LNCAP (cell line): ENCODE measurements at regions not wholly inside any gene's neighbourhood (a gene's known extent, or its start where the extent isn't known, plus 50 kb on each side); places are given as distances from the start of the nearest gene placed in this dataset.

ENCODE experiments used
- TF ChIP-seq, protein P1 (sequence below): fragments of 450-650 bp; IDR thresholded peaks from 2 replicates; pipeline ENCODE4 v1.5.1; 2017; ENCODE audit warnings: mild to moderate bottlenecking

DNA sequence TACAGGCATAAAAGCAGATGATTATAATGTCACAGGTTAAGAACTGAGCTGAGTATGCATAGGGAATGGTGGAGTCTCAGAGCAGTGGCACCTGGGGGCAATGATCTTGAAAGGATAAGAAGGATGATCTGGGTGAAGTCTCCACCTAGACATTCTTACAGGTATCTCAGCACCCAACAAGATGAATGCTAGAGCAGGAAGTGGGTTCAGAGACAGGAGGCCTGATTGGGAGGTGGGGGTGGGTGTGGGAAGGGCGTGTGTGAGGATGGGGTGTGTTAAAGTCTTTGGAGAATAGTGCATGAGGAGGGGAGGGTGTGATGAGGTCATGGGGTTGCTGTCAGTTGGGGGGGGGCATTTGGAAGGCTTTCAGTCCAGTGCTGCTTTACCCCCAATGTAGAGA is 78.8 kb upstream of the UPP2 start:
- TF ChIP-seq, protein P1, sequence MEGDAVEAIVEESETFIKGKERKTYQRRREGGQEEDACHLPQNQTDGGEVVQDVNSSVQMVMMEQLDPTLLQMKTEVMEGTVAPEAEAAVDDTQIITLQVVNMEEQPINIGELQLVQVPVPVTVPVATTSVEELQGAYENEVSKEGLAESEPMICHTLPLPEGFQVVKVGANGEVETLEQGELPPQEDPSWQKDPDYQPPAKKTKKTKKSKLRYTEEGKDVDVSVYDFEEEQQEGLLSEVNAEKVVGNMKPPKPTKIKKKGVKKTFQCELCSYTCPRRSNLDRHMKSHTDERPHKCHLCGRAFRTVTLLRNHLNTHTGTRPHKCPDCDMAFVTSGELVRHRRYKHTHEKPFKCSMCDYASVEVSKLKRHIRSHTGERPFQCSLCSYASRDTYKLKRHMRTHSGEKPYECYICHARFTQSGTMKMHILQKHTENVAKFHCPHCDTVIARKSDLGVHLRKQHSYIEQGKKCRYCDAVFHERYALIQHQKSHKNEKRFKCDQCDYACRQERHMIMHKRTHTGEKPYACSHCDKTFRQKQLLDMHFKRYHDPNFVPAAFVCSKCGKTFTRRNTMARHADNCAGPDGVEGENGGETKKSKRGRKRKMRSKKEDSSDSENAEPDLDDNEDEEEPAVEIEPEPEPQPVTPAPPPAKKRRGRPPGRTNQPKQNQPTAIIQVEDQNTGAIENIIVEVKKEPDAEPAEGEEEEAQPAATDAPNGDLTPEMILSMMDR = no peak

DNA sequence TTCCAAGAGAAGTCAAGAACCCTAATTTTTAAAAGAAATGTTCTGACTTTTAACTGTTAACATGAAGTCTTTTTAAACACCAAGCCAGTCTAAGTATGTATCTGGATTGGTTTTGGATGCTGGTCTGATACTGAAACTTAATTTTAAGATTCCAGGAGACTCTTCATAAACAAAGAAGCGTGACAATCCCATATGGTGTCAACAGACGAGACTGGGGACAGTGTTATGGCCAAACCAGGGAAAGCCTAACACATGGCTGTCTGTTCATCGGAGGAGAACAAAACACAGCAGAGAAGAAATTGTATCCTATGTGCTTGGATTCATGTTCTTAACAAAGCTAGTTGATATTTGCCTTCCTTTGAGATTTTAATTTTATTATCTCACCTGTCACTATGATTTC is 80.5 kb upstream of the UPP2 start:
- TF ChIP-seq, protein P1 = no peak

DNA sequence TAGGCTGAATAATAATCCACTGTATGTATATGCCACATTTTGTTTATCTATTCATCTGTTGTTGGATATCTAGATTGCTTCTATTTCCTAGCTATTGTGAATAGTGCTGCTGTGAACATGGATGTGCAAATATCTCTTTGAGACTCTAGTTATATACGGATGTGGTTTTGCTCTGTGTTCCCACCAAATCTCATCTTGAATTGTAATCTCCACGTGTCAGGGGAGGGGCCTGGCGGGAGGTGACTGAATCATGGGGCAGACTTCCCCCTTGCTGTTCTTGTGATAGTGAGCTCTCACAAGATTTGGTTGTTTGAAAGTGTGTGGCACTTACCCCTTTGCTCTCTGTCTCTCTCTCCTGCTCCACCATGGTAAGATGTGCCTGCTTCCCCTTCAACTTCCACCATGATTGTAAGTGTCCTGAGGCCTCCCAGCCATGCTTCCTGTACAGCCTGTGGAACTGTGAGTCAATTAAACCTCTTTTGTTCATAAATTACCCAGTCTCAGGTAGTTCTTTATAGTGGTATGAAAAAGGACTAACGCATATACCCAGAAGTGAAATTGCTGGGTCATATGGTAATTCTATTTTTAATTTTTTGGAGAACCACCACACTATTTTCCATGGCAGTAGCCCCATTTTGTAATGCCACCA is 86.1 kb upstream of the UPP2 start:
- TF ChIP-seq, protein P1 = no peak

DNA sequence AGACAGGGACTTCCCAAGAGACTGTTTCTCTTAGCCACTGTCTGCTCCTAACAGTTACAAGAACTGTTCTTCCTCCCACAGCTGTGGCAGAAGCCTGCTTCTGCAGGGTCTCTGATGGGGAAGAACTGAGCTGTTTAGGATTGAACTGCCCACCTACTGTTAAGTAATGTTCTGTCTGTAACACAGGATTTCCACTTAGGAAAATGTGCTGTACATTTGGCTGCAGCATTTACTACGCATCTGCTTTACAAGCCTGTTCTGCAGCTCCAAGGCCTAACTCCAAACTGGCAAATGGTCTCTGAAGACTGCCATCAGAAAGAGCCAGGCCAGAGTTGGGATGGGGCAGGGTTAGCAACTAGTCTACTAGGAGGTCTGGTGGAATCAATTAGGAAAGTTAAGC is 87.8 kb upstream of the UPP2 start:
- TF ChIP-seq, protein P1 = no peak

DNA sequence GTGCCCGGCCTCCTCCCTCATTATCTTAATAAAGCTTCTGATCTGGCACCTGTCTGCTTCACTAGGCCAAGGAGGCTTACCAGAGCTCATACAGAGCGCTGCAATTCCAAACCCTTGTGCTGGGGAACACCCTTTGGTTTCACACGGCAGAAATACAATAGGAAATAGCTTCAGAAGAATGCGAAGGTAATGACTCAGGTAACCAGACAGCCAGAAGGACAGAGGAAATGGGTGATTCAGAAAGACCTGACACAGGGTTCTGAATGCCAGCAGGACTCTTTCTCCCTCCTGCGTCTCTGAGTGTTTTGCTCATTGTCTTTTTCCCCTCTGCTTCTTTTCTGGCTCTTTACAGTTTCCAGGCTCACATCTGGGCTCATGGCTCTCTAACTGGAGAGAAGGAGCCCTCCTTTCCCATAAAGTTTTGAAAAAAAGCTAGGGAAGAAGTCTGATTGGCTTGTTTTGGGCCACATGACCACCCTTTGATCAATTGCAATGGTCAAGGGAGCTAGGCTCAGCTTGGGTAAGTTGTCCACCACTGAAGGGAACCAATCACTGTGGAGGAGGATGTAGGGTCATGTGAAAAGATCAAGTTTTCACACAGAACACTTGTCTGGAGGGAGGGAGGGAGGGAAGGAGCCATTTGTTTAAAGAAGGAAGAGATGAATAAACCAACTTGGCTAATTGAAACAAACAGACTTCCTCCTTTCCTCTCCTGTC is 90.5 kb upstream of the UPP2 start:
- TF ChIP-seq, protein P1 = no peak

DNA sequence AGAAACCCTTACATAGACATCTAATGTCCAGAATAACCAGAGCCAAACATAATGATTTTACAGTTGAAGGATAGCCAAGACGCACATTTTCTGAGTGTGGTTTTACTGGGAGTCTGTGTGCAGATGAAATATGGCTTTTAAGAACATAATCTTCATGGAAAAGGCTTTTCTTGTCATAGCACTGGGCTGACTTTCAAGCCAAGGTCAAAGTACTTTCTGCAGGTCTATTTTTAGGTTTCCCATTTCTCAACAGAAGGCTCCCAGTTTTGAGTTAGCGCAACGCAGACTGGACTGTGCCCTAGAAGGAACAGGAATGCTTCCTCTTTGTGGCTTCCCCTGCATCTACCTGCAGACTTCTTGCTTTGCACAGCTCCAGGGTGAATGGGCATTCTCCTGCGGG is 92.3 kb upstream of the UPP2 start:
- TF ChIP-seq, protein P1 = no peak

DNA sequence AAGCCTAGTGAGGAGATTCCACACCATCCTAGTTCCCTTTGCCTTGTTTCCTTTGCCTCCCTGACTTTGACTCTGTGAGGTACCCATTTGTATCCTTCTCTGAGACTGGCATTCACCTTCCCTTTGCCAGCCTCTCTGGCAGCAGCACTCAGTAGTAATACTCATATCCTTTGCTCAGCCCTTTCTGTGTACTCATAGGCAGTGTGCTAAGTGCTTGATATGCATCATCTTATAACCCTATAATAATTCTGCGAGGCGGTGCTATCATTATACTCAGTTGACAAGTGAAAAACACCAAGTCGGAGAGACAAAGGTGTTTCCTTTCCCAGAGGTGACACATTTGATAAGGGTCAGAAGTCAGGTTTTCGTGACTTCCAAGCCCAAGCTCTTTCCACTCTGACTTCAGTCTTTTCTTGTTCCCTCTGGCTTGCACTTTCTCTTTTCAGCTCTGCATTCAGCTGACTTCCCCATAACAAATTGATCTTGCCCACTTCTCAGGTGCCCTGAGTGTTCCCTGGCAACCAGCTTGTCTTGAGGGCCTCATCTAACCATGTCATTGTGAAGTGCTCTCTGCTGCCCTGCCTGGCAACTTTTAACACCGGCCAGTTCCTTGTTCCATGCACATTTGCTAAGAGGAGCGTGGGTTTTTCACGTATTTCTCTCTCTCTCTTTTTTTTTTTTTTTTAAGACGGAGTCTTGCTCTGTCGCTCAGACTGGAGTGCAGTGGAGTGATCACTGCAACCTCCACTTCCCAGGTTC is 94.5 kb upstream of the UPP2 start:
- TF ChIP-seq, protein P1 = no peak
